H1 (cell line): ENCODE measurements at regions not wholly inside any gene's neighbourhood (a gene's known extent, or its start where the extent isn't known, plus 50 kb on each side); places are given as distances from the start of the nearest gene placed in this dataset.

Experiments used
- CTCF ChIA-PET: fragments of 300-600 bp; sonication (Branson Sonifier 250); formaldehyde crosslinking; loops from one replicate; lab custom pipeline; 2021; ENCODE audit not compliant: partially characterized antibody; lab: Charles Lee
- POLR2A ChIA-PET: fragments of 300-600 bp; sonication (Branson Sonifier 250); formaldehyde crosslinking; loops from one replicate; lab custom pipeline; 2021; ENCODE audit warnings: inconsistent platforms; ENCODE audit not compliant: partially characterized antibody; lab: Charles Lee
- DNase-seq, 2 experiments: peaks; one replicate each; pipeline versions ENCODE4 v3.0.0 to v3.0.0-alpha.2; 2010 to 2022; ENCODE audit warnings: low spot score in 2 of 2, low read depth in 1 of 2, mixed read lengths in 1 of 2
- FAIRE-seq: peaks from 2 replicates; lab custom pipeline; 2011; peaks lifted over from hg19 to GRCh38; lab: Jason Lieb, UNC
- H2AFZ ChIP-seq: 2 replicates; pipeline ENCODE4 v1.8.1; 2012; ENCODE audit warnings: low read length, inconsistent platforms
- H2AK5ac ChIP-seq: 2 replicates; pipeline ENCODE4 v1.6.1; 2013; ENCODE audit warnings: low read depth, low read length
- H2BK120ac ChIP-seq: replicated peaks from 2 replicates; pipeline ENCODE3; 2013; ENCODE audit warnings: low read depth, low read length, inconsistent platforms
- H2BK12ac ChIP-seq: 2 replicates; pipeline ENCODE4 v1.6.1; 2013; ENCODE audit warnings: low read depth, low read length
- H2BK15ac ChIP-seq: 2 replicates; pipeline ENCODE4 v1.6.1; 2013; ENCODE audit warnings: low read length
- H2BK20ac ChIP-seq: 2 replicates; pipeline ENCODE4 v1.6.1; 2013; ENCODE audit warnings: low read length
- H2BK5ac ChIP-seq: 2 replicates; pipeline ENCODE4 v1.6.1; 2013; ENCODE audit warnings: low read depth, low read length
- H3K14ac ChIP-seq: 2 replicates; pipeline ENCODE4 v1.6.1; 2013; ENCODE audit warnings: inconsistent platforms; ENCODE audit not compliant: insufficient read length
- H3K18ac ChIP-seq: 2 replicates; pipeline ENCODE4 v1.6.1; 2013; ENCODE audit warnings: low read length; ENCODE audit errors: extremely low read depth
- H3K23ac ChIP-seq: 2 replicates; pipeline ENCODE4 v1.6.1; 2013; ENCODE audit warnings: inconsistent platforms; ENCODE audit not compliant: insufficient read length
- H3K23me2 ChIP-seq: 2 replicates; pipeline ENCODE4 v1.6.1; 2013; ENCODE audit warnings: low read depth, low read length
- H3K27ac ChIP-seq: 2 replicates; pipeline ENCODE4 v1.6.1; 2011; ENCODE audit warnings: low read depth, low read length, inconsistent platforms
- H3K27me3 ChIP-seq, 4 experiments: replicated peaks in 1 of 4; 1 replicate in 1 of 4; 2 replicates in 3 of 4; pipeline versions ENCODE4 v1.6.1 to v1.8.1; 2011 to 2013; ENCODE audit warnings: low read length in 3 of 4, mild to moderate bottlenecking in 3 of 4, inconsistent platforms in 2 of 4, mixed read lengths in 2 of 4, moderate library complexity in 1 of 4; ENCODE audit not compliant: control insufficient read depth in 3 of 4, insufficient read depth in 3 of 4; ENCODE audit errors: extremely low read depth in 1 of 4
- H3K36me3 ChIP-seq, 4 experiments: 2 replicates each; pipeline versions ENCODE4 v1.6.1 to v1.8.1; 2011 to 2013; ENCODE audit warnings: mild to moderate bottlenecking in 4 of 4, low read length in 3 of 4, moderate library complexity in 2 of 4, control low read depth in 1 of 4, inconsistent platforms in 1 of 4; ENCODE audit not compliant: insufficient read depth in 4 of 4, control insufficient read depth in 2 of 4
- H3K4ac ChIP-seq: replicated peaks from 2 replicates; pipeline ENCODE3; 2013; ENCODE audit warnings: low read length, low read depth, mixed read lengths, inconsistent platforms; ENCODE audit not compliant: insufficient read length
- H3K4me1 ChIP-seq, 4 experiments: replicated peaks in 1 of 4; 1 replicate in 1 of 4; 2 replicates in 3 of 4; pipeline versions ENCODE4 v1.6.1 to v1.8.1; 2011 to 2013; ENCODE audit warnings: low read length in 3 of 4, inconsistent platforms in 2 of 4, mixed read lengths in 1 of 4; ENCODE audit not compliant: insufficient read depth in 4 of 4, control insufficient read depth in 3 of 4
- H3K4me2 ChIP-seq, 2 experiments: 2 replicates each; pipeline versions ENCODE4 v1.6.1 to v1.8.1; 2011 to 2013; ENCODE audit warnings: low read depth in 2 of 2, low read length in 2 of 2, control low read depth in 1 of 2, inconsistent platforms in 1 of 2, mild to moderate bottlenecking in 1 of 2; ENCODE audit not compliant: insufficient read depth in 1 of 2
- H3K4me3 ChIP-seq, 4 experiments: fragments of 200-600, 300-600 bp in 1 of 4; sonication (generic), shearing (Covaris generic), sonication (Bioruptor Twin) in 1 of 4; 2 replicates each; pipeline versions ENCODE4 v1.5.1 to v1.8.1; 2011 to 2016; ENCODE audit warnings: low read length in 4 of 4, low read depth in 3 of 4, control low read depth in 2 of 4, inconsistent platforms in 2 of 4, mild to moderate bottlenecking in 2 of 4, mixed read lengths in 1 of 4, moderate library complexity in 1 of 4; ENCODE audit not compliant: insufficient read depth in 2 of 4; ENCODE audit errors: extremely low read depth in 1 of 4
- H3K56ac ChIP-seq: replicated peaks from 2 replicates; pipeline ENCODE3; 2013; ENCODE audit warnings: low read depth, mild to moderate bottlenecking, mixed read lengths, low read length, inconsistent platforms; ENCODE audit not compliant: insufficient read length
- H3K79me1 ChIP-seq: 2 replicates; pipeline ENCODE4 v1.6.1; 2013; ENCODE audit warnings: low read depth, low read length, control low read depth
- H3K79me2 ChIP-seq, 2 experiments: 2 replicates each; pipeline versions ENCODE4 v1.6.1 to v1.8.1; 2012 to 2013; ENCODE audit warnings: low read length in 2 of 2, mild to moderate bottlenecking in 2 of 2, inconsistent platforms in 1 of 2; ENCODE audit not compliant: insufficient read depth in 2 of 2, control insufficient read depth in 1 of 2
- H3K9ac ChIP-seq, 4 experiments: replicated peaks in 1 of 4; 1 replicate in 1 of 4; 2 replicates in 3 of 4; pipeline versions ENCODE4 v1.6.1 to v1.8.1; 2011 to 2013; ENCODE audit warnings: low read depth in 3 of 4, low read length in 3 of 4, control low read depth in 2 of 4, mild to moderate bottlenecking in 2 of 4, moderate library complexity in 2 of 4, inconsistent platforms in 1 of 4; ENCODE audit errors: extremely low read depth in 1 of 4
- H3K9me3 ChIP-seq, 2 experiments: 2 replicates each; pipeline versions ENCODE4 v1.6.1 to v1.8.1; 2012 to 2013; ENCODE audit warnings: mild to moderate bottlenecking in 2 of 2, moderate library complexity in 2 of 2, control low read depth in 1 of 2, inconsistent platforms in 1 of 2, low read depth in 1 of 2, low read length in 1 of 2, mixed read lengths in 1 of 2; ENCODE audit not compliant: insufficient read depth in 2 of 2
- H4K20me1 ChIP-seq, 2 experiments: replicated peaks in 1 of 2; 2 replicates each; pipeline versions ENCODE3 to v1.8.1; 2011 to 2013; ENCODE audit warnings: inconsistent platforms in 2 of 2, low read length in 2 of 2, mild to moderate bottlenecking in 1 of 2; ENCODE audit not compliant: insufficient read depth in 2 of 2, control insufficient read depth in 1 of 2
- H4K5ac ChIP-seq: 2 replicates; pipeline ENCODE4 v1.6.1; 2013; ENCODE audit warnings: low read length, low read depth, mixed read lengths, inconsistent platforms; ENCODE audit not compliant: insufficient read length
- H4K8ac ChIP-seq: 2 replicates; pipeline ENCODE4 v1.8.0; 2013; ENCODE audit warnings: mild to moderate bottlenecking, moderate library complexity, low read length, inconsistent platforms; ENCODE audit not compliant: insufficient read depth; ENCODE audit errors: extremely low read depth
- H4K91ac ChIP-seq: replicated peaks from 2 replicates; pipeline ENCODE3; 2013; ENCODE audit warnings: low read length, mixed read lengths, inconsistent platforms; ENCODE audit not compliant: insufficient read length
- BRCA1 ChIP-seq: IDR thresholded peaks from 2 replicates; pipeline ENCODE4 v1.6.1; 2012; ENCODE audit warnings: low read depth, low read length, improper control_type of control experiment
- E2F6 ChIP-seq: IDR thresholded peaks from 2 replicates; pipeline ENCODE4 v1.6.1; 2012; ENCODE audit warnings: inconsistent platforms
- JUND ChIP-seq: IDR thresholded peaks from 2 replicates; pipeline ENCODE4 v1.6.1; 2011; ENCODE audit warnings: mild to moderate bottlenecking, improper control_type of control experiment, low read length
- KDM1A ChIP-seq: fragments of 200-600, 300-600 bp; sonication (generic); IDR thresholded peaks from 2 replicates; pipeline ENCODE4 v1.7.1; 2016; ENCODE audit warnings: mild to moderate bottlenecking, low read length, borderline replicate concordance
- KDM4A ChIP-seq: IDR thresholded peaks from one replicate; pipeline ENCODE4 v1.7.1; 2012; ENCODE audit warnings: low read depth, mild to moderate bottlenecking, moderate library complexity, low read length, inconsistent platforms; ENCODE audit not compliant: severe bottlenecking
- NRF1 ChIP-seq: IDR thresholded peaks from 2 replicates; pipeline ENCODE4 v1.6.1; 2011; ENCODE audit warnings: mild to moderate bottlenecking, low read depth, low read length, improper control_type of control experiment
- POLR2AphosphoS5 ChIP-seq: IDR thresholded peaks from 2 replicates; pipeline ENCODE4 v1.6.1; 2011; ENCODE audit warnings: low read depth, low read length
- SP1 ChIP-seq: IDR thresholded peaks from 2 replicates; pipeline ENCODE4 v1.6.1; 2011; ENCODE audit warnings: low read depth, low read length
- SP2 ChIP-seq: IDR thresholded peaks from 2 replicates; pipeline ENCODE4 v1.6.1; 2012; ENCODE audit warnings: mild to moderate bottlenecking, low read length, inconsistent platforms
- SP4 ChIP-seq: IDR thresholded peaks from 2 replicates; pipeline ENCODE4 v1.6.1; 2012; ENCODE audit warnings: low read length, inconsistent platforms
- TCF12 ChIP-seq: IDR thresholded peaks from 2 replicates; pipeline ENCODE4 v1.6.1; 2011; ENCODE audit warnings: low read depth, mild to moderate bottlenecking, low read length
- WGBS, 2 experiments: shearing (Covaris generic) in 1 of 2; methylation state at CpG; one replicate each; pipeline versions ENCODE4 v1.1.6 to v1.1.7; 2013 to 2015; ENCODE audit warnings: low lambda C conversion rate in 2 of 2, mixed read lengths in 2 of 2, inconsistent platforms in 1 of 2, low coverage in 1 of 2, missing lambda C conversion rate in 1 of 2; ENCODE audit not compliant: insufficient replicate concordance in 2 of 2, insufficient coverage in 1 of 2, insufficient read length in 1 of 2; ENCODE audit errors: extremely low coverage in 1 of 2, missing lambda C conversion rate in 1 of 2; 5-methylcytosine and 5-hydroxymethylcytosine counted together

GRCh38 chrX:10370976-10371375 lies 214.2 kb downstream of the CLCN4 start:
- no peaks in the 10 kb centered on the region for H3K23me2 ChIP-seq
- H3K9ac ChIP-seq: no peak overlapping the region
- no peak overlapping the region for H3K14ac ChIP-seq
- no peaks in the 10 kb centered on the region for H3K9me3 ChIP-seq
- no peaks in the 10 kb centered on the region for H3K79me1 ChIP-seq
- H2BK12ac ChIP-seq: no peak overlapping the region
- no peak overlapping the region for H3K18ac ChIP-seq
- no peak overlapping the region for H2BK5ac ChIP-seq
- no peaks in the 10 kb centered on the region for H3K27me3 ChIP-seq
- CTCF ChIA-PET: no interaction called here
- H2AFZ ChIP-seq: no peak overlapping the region
- WGBS, 2 experiments: 95% methylated on average over 2 of the region's 2 CpGs; no CpG with 5 or more reads in 1 of the 2 experiments
- H3K4ac ChIP-seq: no peak overlapping the region
- no peak for DNase-seq
- H3K23ac ChIP-seq: no peak overlapping the region
- no peak overlapping the region for H2BK15ac ChIP-seq
- no peaks in the 10 kb centered on the region for H3K79me2 ChIP-seq
- no peak overlapping the region for H2BK20ac ChIP-seq
- no peak overlapping the region for H2AK5ac ChIP-seq
- H4K91ac ChIP-seq: no peak overlapping the region
- no peak overlapping the region for H3K4me3 ChIP-seq
- POLR2A ChIA-PET: no interaction called here
- no peak overlapping the region for H4K5ac ChIP-seq
- no peaks in the 10 kb centered on the region for H3K4me1 ChIP-seq
- H3K56ac ChIP-seq: no peak overlapping the region
- H3K27ac ChIP-seq: no peak overlapping the region
- H2BK120ac ChIP-seq: no peak overlapping the region
- FAIRE-seq: no peak
- no peaks in the 10 kb centered on the region for H4K20me1 ChIP-seq
- H3K4me2 ChIP-seq: no peak overlapping the region
- H4K8ac ChIP-seq: no peak overlapping the region
- H3K36me3 ChIP-seq: no peaks in the 10 kb centered on the region
- TF ChIP-seq POLR2AphosphoS5: no peak
- TF ChIP-seq SP4: no peak
- TF ChIP-seq JUND: no peak
- TF ChIP-seq SP2: no peak
- no peak for TF ChIP-seq E2F6
- no peak for TF ChIP-seq NRF1
- TF ChIP-seq KDM4A: no peak
- no peak for TF ChIP-seq SP1
- TF ChIP-seq KDM1A: no peak
- TF ChIP-seq BRCA1: no peak
- TF ChIP-seq TCF12: no peak
